HG02852 (cell line): ENCODE measurements at regions not wholly inside any gene's neighbourhood (a gene's known extent, or its start where the extent isn't known, plus 50 kb on each side); places are given as distances from the start of the nearest gene placed in this dataset.

Experiments used
- ATAC-seq: cut with Tn5 transposase; IDR thresholded peaks from one replicate; pipeline ENCODE4 v1.9.1; 2021; ENCODE audit warnings: mild to moderate bottlenecking, moderate library complexity; ENCODE audit not compliant: unreplicated experiment

GRCh38 chr6:111984516-111985201 is 69.2 kb upstream of the CCN6 start:
- no peak for ATAC-seq

DNA sequence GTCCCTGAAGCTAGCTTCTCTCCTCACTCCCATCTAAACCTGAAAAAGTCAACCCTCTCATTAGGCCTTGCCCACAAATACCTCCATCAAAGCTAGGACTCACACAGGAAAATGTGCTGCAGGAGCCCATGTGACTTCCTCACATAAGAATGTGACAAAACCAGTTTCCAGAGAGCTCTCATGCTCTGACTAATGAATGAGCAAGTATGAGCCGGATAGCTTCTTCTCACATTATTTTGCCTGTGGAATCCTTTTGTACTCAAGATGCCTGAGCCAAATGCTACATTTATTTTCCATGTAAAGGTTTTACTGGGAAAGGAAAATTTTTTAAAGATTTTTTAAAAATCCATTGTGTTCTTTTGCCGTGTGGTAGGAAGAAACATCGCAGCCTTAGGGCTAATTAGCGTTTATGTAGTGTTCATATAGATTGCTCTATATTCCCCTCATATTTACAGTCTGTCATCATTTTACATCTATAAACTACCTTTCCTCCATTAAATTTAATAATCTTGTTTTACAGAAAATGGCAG is 68.6 kb upstream of the CCN6 start:
- no peak for ATAC-seq

- no peak for ATAC-seq
These were observed 67.3 kb upstream of the CCN6 start for GRCh38 chr6:111986651-111987050.

DNA sequence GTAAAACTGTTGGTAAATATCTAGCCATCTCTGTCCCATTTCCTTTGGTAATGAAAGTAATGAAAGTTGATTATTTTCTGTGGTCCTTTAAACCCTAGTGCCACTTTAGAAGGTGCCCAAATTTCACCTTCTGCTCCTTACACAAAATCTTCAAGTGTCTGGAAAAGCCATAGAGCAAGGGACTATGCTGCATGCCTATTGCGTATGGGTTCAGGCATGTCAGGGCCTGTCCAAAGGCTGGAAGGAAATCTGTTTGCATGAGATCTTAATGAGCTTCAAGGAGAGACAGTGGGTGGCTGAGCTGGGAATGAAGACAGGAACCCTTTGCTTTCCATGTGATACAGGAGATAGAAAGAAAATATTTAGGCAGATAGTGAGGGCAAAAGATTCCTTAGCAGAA is 66.6 kb upstream of the CCN6 start:
- ATAC-seq: no peak

GRCh38 chr6:111988926-111989325 is 65.0 kb upstream of the CCN6 start:
- no peak for ATAC-seq

DNA sequence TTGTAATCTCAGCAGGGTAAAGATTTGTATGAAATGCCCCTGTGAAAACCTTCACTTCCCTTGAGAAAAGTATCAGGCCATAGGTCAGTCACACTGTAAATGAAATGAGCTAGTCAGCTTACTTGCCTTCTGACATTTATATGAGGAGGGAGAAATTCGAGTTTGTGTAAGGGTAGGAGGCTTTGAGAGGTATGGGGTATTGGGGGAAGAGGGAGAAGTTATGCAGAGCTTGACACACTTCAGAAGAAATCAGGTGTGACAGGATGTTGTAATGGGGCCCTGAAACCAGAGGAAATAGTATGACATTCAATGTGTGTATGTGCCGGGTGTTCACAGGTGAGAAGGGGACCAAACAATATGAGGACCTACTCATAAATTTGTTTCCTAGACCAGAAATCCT is 64.2 kb upstream of the CCN6 start:
- peak; percentile 49 for ATAC-seq

DNA sequence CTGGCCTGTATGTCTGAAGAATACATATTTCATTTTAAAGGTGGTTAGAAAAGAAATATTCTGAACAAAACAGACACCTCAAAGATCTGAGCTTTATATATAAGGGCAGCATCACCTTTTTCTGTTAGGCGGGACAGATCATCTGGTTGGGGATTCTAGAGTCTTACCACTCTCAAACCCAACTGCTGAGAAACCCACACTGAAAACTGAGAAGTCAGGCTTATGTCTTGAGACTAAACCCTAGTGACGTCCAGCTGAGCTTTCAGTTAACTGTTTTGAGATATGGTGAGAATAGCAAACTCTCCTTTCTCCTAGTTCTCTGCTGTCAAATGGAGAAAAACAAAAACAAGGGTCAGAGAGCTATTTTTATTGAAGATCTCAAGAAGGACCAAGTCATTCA is 63.7 kb upstream of the CCN6 start:
- ATAC-seq: peak; percentile 43

GRCh38 chr6:111992851-111993250 is 61.1 kb upstream of the CCN6 start:
- peak; percentile 58 for ATAC-seq

DNA sequence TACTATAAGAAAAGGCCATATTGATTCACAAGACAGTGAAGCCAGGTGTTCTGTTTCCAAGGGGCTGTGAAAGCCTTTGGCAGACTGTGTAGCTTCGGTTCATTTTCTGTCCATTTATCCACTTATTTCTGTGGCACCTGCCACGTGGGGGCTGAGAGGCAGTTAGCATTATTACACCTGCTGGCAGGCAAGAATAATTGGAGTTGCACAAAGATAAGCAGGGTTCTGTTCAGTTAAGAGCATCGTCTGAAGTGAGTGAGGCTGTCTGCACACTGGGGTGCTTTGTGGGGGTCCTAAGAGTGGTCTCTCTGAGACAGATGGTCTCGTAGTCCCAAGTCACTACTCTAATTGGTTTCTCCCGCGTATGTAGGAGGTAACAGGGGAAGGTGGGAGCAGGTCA is 60.6 kb upstream of the CCN6 start:
- ATAC-seq: no peak

DNA sequence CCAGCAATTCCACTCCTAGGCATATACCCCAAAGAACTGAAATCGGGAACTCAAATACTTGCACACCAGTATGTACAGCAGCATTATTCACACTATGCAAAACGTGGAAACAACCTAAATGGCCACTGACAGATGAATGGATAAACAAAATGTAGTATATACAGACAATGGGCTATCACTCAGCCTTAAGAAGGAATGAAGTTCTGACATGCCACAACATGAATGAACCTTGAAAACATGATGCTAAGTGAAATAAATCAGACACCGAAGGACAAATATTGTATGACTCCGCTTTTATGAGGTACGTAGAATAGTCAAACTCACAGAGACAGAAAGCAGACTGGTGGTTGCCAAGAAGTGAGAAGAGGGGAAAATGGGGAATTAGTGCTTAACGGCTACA is 59.1 kb upstream of the CCN6 start:
- ATAC-seq: no peak

- no peak for ATAC-seq
These were observed 58.5 kb upstream of the CCN6 start for GRCh38 chr6:111995404-111995803.

DNA sequence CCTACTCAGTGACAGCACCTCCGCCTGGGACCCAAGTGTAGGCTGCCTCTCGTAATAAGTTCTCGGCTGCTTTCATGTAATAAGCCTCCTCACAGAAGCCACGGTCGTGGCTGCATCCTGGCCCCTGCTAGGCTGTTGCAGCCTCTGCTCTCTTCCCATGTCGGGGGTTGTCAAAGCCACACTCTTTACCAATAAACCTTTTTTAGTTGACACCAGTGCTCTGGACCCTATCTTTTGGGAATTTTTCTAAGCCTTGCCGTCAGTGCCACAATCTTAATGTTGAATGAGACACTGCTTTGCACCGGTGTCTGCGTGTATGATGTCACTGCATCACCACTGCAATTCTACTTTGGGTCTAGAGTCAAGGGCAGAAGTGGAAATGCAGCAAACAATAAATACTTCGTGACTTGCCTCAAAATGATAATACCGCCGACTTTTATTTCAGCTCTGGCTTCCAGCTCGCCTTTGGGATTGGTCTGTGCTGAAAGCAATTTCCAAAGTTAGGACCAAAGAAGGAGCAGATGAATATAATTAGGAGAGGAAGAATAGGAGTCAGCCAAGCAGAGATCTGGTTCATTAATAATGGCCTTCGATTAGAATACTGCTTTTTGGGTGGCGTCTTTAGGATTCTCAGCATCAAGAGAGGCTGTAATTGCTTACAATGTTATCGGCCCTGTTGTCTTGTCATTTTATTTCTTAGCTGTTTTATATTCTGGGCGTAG is 57.6 kb upstream of the CCN6 start:
- no peak for ATAC-seq

GRCh38 chr6:111997078-111997852 is 56.6 kb upstream of the CCN6 start:
- peak; percentile 44 for ATAC-seq

GRCh38 chr6:111997853-111998208 is 56.1 kb upstream of the CCN6 start:
- ATAC-seq: no peak

DNA sequence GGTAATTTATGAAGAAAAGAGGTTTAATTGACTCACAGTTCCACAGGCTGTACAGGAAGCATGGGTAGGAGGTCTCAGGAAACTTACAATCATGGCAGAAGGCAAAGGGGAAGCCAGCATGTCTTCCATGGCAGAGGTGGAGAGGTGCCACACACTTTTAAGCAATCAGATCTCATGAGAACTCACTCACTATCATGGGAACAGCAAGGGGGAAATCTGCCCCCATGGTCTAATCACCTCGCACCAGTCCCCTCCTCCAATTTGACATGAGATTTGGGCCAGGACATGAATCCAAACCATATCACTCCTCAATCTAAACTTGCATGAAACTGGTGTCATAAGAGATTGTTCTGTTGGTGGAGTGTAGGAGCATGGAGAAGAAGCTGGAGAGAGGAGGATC is 51.6 kb upstream of the CCN6 start:
- ATAC-seq: no peak
